H1 (cell line): ENCODE measurements at regions not wholly inside any gene's neighbourhood (a gene's known extent, or its start where the extent isn't known, plus 50 kb on each side); places are given as distances from the start of the nearest gene placed in this dataset.

Source experiments
- CTCF ChIA-PET: fragments of 300-600 bp; sonication (Branson Sonifier 250); formaldehyde crosslinking; loops from one replicate; lab custom pipeline; 2021; ENCODE audit not compliant: partially characterized antibody; lab: Charles Lee
- POLR2A ChIA-PET: fragments of 300-600 bp; sonication (Branson Sonifier 250); formaldehyde crosslinking; loops from one replicate; lab custom pipeline; 2021; ENCODE audit warnings: inconsistent platforms; ENCODE audit not compliant: partially characterized antibody; lab: Charles Lee
- DNase-seq, 2 experiments: peaks; one replicate each; pipeline versions ENCODE4 v3.0.0 to v3.0.0-alpha.2; 2010 to 2022; ENCODE audit warnings: low spot score in 2 of 2, low read depth in 1 of 2, mixed read lengths in 1 of 2
- FAIRE-seq: peaks from 2 replicates; lab custom pipeline; 2011; peaks lifted over from hg19 to GRCh38; lab: Jason Lieb, UNC
- H2AFZ ChIP-seq: 2 replicates; pipeline ENCODE4 v1.8.1; 2012; ENCODE audit warnings: low read length, inconsistent platforms
- H2AK5ac ChIP-seq: 2 replicates; pipeline ENCODE4 v1.6.1; 2013; ENCODE audit warnings: low read depth, low read length
- H2BK120ac ChIP-seq: replicated peaks from 2 replicates; pipeline ENCODE3; 2013; ENCODE audit warnings: low read depth, low read length, inconsistent platforms
- H2BK12ac ChIP-seq: 2 replicates; pipeline ENCODE4 v1.6.1; 2013; ENCODE audit warnings: low read depth, low read length
- H2BK15ac ChIP-seq: 2 replicates; pipeline ENCODE4 v1.6.1; 2013; ENCODE audit warnings: low read length
- H2BK20ac ChIP-seq: 2 replicates; pipeline ENCODE4 v1.6.1; 2013; ENCODE audit warnings: low read length
- H2BK5ac ChIP-seq: 2 replicates; pipeline ENCODE4 v1.6.1; 2013; ENCODE audit warnings: low read depth, low read length
- H3K14ac ChIP-seq: 2 replicates; pipeline ENCODE4 v1.6.1; 2013; ENCODE audit warnings: inconsistent platforms; ENCODE audit not compliant: insufficient read length
- H3K18ac ChIP-seq: 2 replicates; pipeline ENCODE4 v1.6.1; 2013; ENCODE audit warnings: low read length; ENCODE audit errors: extremely low read depth
- H3K23ac ChIP-seq: 2 replicates; pipeline ENCODE4 v1.6.1; 2013; ENCODE audit warnings: inconsistent platforms; ENCODE audit not compliant: insufficient read length
- H3K23me2 ChIP-seq: 2 replicates; pipeline ENCODE4 v1.6.1; 2013; ENCODE audit warnings: low read depth, low read length
- H3K27ac ChIP-seq: 2 replicates; pipeline ENCODE4 v1.6.1; 2011; ENCODE audit warnings: low read depth, low read length, inconsistent platforms
- H3K27me3 ChIP-seq, 4 experiments: replicated peaks in 1 of 4; 1 replicate in 1 of 4; 2 replicates in 3 of 4; pipeline versions ENCODE4 v1.6.1 to v1.8.1; 2011 to 2013; ENCODE audit warnings: low read length in 3 of 4, mild to moderate bottlenecking in 3 of 4, inconsistent platforms in 2 of 4, mixed read lengths in 2 of 4, moderate library complexity in 1 of 4; ENCODE audit not compliant: control insufficient read depth in 3 of 4, insufficient read depth in 3 of 4; ENCODE audit errors: extremely low read depth in 1 of 4
- H3K36me3 ChIP-seq, 4 experiments: 2 replicates each; pipeline versions ENCODE4 v1.6.1 to v1.8.1; 2011 to 2013; ENCODE audit warnings: mild to moderate bottlenecking in 4 of 4, low read length in 3 of 4, moderate library complexity in 2 of 4, control low read depth in 1 of 4, inconsistent platforms in 1 of 4; ENCODE audit not compliant: insufficient read depth in 4 of 4, control insufficient read depth in 2 of 4
- H3K4ac ChIP-seq: replicated peaks from 2 replicates; pipeline ENCODE3; 2013; ENCODE audit warnings: low read length, low read depth, mixed read lengths, inconsistent platforms; ENCODE audit not compliant: insufficient read length
- H3K4me1 ChIP-seq, 4 experiments: replicated peaks in 1 of 4; 1 replicate in 1 of 4; 2 replicates in 3 of 4; pipeline versions ENCODE4 v1.6.1 to v1.8.1; 2011 to 2013; ENCODE audit warnings: low read length in 3 of 4, inconsistent platforms in 2 of 4, mixed read lengths in 1 of 4; ENCODE audit not compliant: insufficient read depth in 4 of 4, control insufficient read depth in 3 of 4
- H3K4me2 ChIP-seq, 2 experiments: 2 replicates each; pipeline versions ENCODE4 v1.6.1 to v1.8.1; 2011 to 2013; ENCODE audit warnings: low read depth in 2 of 2, low read length in 2 of 2, control low read depth in 1 of 2, inconsistent platforms in 1 of 2, mild to moderate bottlenecking in 1 of 2; ENCODE audit not compliant: insufficient read depth in 1 of 2
- H3K4me3 ChIP-seq, 4 experiments: fragments of 200-600, 300-600 bp in 1 of 4; sonication (generic), shearing (Covaris generic), sonication (Bioruptor Twin) in 1 of 4; 2 replicates each; pipeline versions ENCODE4 v1.5.1 to v1.8.1; 2011 to 2016; ENCODE audit warnings: low read length in 4 of 4, low read depth in 3 of 4, control low read depth in 2 of 4, inconsistent platforms in 2 of 4, mild to moderate bottlenecking in 2 of 4, mixed read lengths in 1 of 4, moderate library complexity in 1 of 4; ENCODE audit not compliant: insufficient read depth in 2 of 4; ENCODE audit errors: extremely low read depth in 1 of 4
- H3K56ac ChIP-seq: replicated peaks from 2 replicates; pipeline ENCODE3; 2013; ENCODE audit warnings: low read depth, mild to moderate bottlenecking, mixed read lengths, low read length, inconsistent platforms; ENCODE audit not compliant: insufficient read length
- H3K79me1 ChIP-seq: 2 replicates; pipeline ENCODE4 v1.6.1; 2013; ENCODE audit warnings: low read depth, low read length, control low read depth
- H3K79me2 ChIP-seq, 2 experiments: 2 replicates each; pipeline versions ENCODE4 v1.6.1 to v1.8.1; 2012 to 2013; ENCODE audit warnings: low read length in 2 of 2, mild to moderate bottlenecking in 2 of 2, inconsistent platforms in 1 of 2; ENCODE audit not compliant: insufficient read depth in 2 of 2, control insufficient read depth in 1 of 2
- H3K9ac ChIP-seq, 4 experiments: replicated peaks in 1 of 4; 1 replicate in 1 of 4; 2 replicates in 3 of 4; pipeline versions ENCODE4 v1.6.1 to v1.8.1; 2011 to 2013; ENCODE audit warnings: low read depth in 3 of 4, low read length in 3 of 4, control low read depth in 2 of 4, mild to moderate bottlenecking in 2 of 4, moderate library complexity in 2 of 4, inconsistent platforms in 1 of 4; ENCODE audit errors: extremely low read depth in 1 of 4
- H3K9me3 ChIP-seq, 2 experiments: 2 replicates each; pipeline versions ENCODE4 v1.6.1 to v1.8.1; 2012 to 2013; ENCODE audit warnings: mild to moderate bottlenecking in 2 of 2, moderate library complexity in 2 of 2, control low read depth in 1 of 2, inconsistent platforms in 1 of 2, low read depth in 1 of 2, low read length in 1 of 2, mixed read lengths in 1 of 2; ENCODE audit not compliant: insufficient read depth in 2 of 2
- H4K20me1 ChIP-seq, 2 experiments: replicated peaks in 1 of 2; 2 replicates each; pipeline versions ENCODE3 to v1.8.1; 2011 to 2013; ENCODE audit warnings: inconsistent platforms in 2 of 2, low read length in 2 of 2, mild to moderate bottlenecking in 1 of 2; ENCODE audit not compliant: insufficient read depth in 2 of 2, control insufficient read depth in 1 of 2
- H4K5ac ChIP-seq: 2 replicates; pipeline ENCODE4 v1.6.1; 2013; ENCODE audit warnings: low read length, low read depth, mixed read lengths, inconsistent platforms; ENCODE audit not compliant: insufficient read length
- H4K8ac ChIP-seq: 2 replicates; pipeline ENCODE4 v1.8.0; 2013; ENCODE audit warnings: mild to moderate bottlenecking, moderate library complexity, low read length, inconsistent platforms; ENCODE audit not compliant: insufficient read depth; ENCODE audit errors: extremely low read depth
- H4K91ac ChIP-seq: replicated peaks from 2 replicates; pipeline ENCODE3; 2013; ENCODE audit warnings: low read length, mixed read lengths, inconsistent platforms; ENCODE audit not compliant: insufficient read length
- ASH2L ChIP-seq: fragments of 200-600, 300-600 bp; sonication (generic); IDR thresholded peaks from one replicate; pipeline ENCODE4 v1.7.1; 2017; ENCODE audit warnings: low read length
- CBX8 ChIP-seq: fragments of 300-800, 300-1000 bp; sonication (generic); IDR thresholded peaks from 2 replicates; pipeline ENCODE4 v1.7.1; 2016; ENCODE audit warnings: low read depth, low read length, borderline replicate concordance
- CHD1 ChIP-seq: IDR thresholded peaks from 2 replicates; pipeline ENCODE4 v1.6.1; 2012; ENCODE audit warnings: low read depth, low read length, improper control_type of control experiment
- KDM4A ChIP-seq: IDR thresholded peaks from one replicate; pipeline ENCODE4 v1.7.1; 2012; ENCODE audit warnings: low read depth, mild to moderate bottlenecking, moderate library complexity, low read length, inconsistent platforms; ENCODE audit not compliant: severe bottlenecking
- NANOG ChIP-seq: IDR thresholded peaks from 2 replicates; pipeline ENCODE4 v1.6.1; 2011; ENCODE audit warnings: low read length, low read depth, mild to moderate bottlenecking, inconsistent platforms; ENCODE audit not compliant: insufficient read depth, poor library complexity, severe bottlenecking
- RNF2 ChIP-seq: fragments of 200-900, 300-1000 bp; sonication (generic); IDR thresholded peaks from 2 replicates; pipeline ENCODE4 v1.7.1; 2016; ENCODE audit warnings: borderline replicate concordance, low read depth, mild to moderate bottlenecking, antibody characterized with exemption, low read length; ENCODE audit not compliant: poor library complexity, severe bottlenecking; ENCODE audit errors: missing control alignments
- SP2 ChIP-seq: IDR thresholded peaks from 2 replicates; pipeline ENCODE4 v1.6.1; 2012; ENCODE audit warnings: mild to moderate bottlenecking, low read length, inconsistent platforms
- TBP ChIP-seq: IDR thresholded peaks from 2 replicates; pipeline ENCODE4 v1.6.1; 2011; ENCODE audit warnings: low read depth, low read length, improper control_type of control experiment
- TEAD4 ChIP-seq: IDR thresholded peaks from 2 replicates; pipeline ENCODE4 v1.6.1; 2012; ENCODE audit warnings: low read depth, low read length, inconsistent platforms, mixed read lengths
- YY1 ChIP-seq: IDR thresholded peaks from 2 replicates; pipeline ENCODE4 v1.6.1; 2011; ENCODE audit warnings: low read depth, mild to moderate bottlenecking, low read length
- WGBS, 2 experiments: shearing (Covaris generic) in 1 of 2; methylation state at CpG; one replicate each; pipeline versions ENCODE4 v1.1.6 to v1.1.7; 2013 to 2015; ENCODE audit warnings: low lambda C conversion rate in 2 of 2, mixed read lengths in 2 of 2, inconsistent platforms in 1 of 2, low coverage in 1 of 2, missing lambda C conversion rate in 1 of 2; ENCODE audit not compliant: insufficient replicate concordance in 2 of 2, insufficient coverage in 1 of 2, insufficient read length in 1 of 2; ENCODE audit errors: extremely low coverage in 1 of 2, missing lambda C conversion rate in 1 of 2; 5-methylcytosine and 5-hydroxymethylcytosine counted together
- TF ChIP-seq, protein P1 (sequence below), 3 experiments: IDR thresholded peaks; 1 replicate in 2 of 3; 2 replicates in 1 of 3; pipeline versions ENCODE4 v1.5.1 to v1.6.1; 2011; ENCODE audit warnings: low read length in 3 of 3, mild to moderate bottlenecking in 3 of 3, inconsistent platforms in 2 of 3, low read depth in 1 of 3, moderate library complexity in 1 of 3; ENCODE audit not compliant: insufficient read depth in 1 of 3; ENCODE audit errors: control extremely low read depth in 1 of 3

DNA sequence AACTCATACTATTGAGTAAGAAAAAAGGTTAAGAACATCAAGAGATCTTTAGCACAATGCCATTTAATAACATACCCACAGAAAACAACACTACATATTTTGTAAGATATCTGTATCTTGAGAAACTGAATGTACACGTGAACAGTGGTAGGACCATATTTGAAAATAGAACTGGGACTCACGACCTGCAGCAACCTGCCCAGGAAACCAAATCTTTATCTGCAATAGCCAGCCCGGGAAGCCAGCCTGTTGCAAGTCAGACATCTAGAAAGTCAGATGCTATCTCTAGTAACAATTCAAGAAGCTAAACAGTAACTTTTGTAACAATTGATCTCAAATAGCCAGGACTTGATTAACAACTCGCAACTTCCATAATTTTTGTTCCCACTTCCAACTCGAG is 52.6 kb upstream of the SOD3 start:
- no peak overlapping the region for H4K8ac ChIP-seq
- H3K4me3 ChIP-seq = no peak overlapping the region
- no peak overlapping the region for H3K4ac ChIP-seq
- peaks cover 7 to 9% of the 10 kb centered on the region in 2 experiments; a peak in 3 of 4 replicates for H3K9me3 ChIP-seq
- H3K79me2 ChIP-seq = no peaks in the 10 kb centered on the region
- no peak overlapping the region for H4K91ac ChIP-seq
- no peaks in the 10 kb centered on the region for H3K23me2 ChIP-seq
- no peaks in the 10 kb centered on the region for H4K20me1 ChIP-seq
- H3K27ac ChIP-seq = no peak overlapping the region
- H2BK120ac ChIP-seq = no peak overlapping the region
- H3K9ac ChIP-seq = no peak overlapping the region
- H2BK12ac ChIP-seq = no peak overlapping the region
- FAIRE-seq = no peak
- CTCF ChIA-PET = interaction anchor here (1.0 to 2.7 kb wide), 9 partner anchors 8 to 303 kb away, joined by 3 to 11 read pairs (median 5); no protein-coding TSS in a partner anchor
- TF ChIP-seq KDM4A (no peak), RNF2 (no peak), TEAD4 (no peak), CBX8 (no peak), SP2 (no peak), NANOG (no peak), TBP (no peak), YY1 (no peak), CHD1 (no peak), ASH2L (no peak)
- TF ChIP-seq, protein P1, sequence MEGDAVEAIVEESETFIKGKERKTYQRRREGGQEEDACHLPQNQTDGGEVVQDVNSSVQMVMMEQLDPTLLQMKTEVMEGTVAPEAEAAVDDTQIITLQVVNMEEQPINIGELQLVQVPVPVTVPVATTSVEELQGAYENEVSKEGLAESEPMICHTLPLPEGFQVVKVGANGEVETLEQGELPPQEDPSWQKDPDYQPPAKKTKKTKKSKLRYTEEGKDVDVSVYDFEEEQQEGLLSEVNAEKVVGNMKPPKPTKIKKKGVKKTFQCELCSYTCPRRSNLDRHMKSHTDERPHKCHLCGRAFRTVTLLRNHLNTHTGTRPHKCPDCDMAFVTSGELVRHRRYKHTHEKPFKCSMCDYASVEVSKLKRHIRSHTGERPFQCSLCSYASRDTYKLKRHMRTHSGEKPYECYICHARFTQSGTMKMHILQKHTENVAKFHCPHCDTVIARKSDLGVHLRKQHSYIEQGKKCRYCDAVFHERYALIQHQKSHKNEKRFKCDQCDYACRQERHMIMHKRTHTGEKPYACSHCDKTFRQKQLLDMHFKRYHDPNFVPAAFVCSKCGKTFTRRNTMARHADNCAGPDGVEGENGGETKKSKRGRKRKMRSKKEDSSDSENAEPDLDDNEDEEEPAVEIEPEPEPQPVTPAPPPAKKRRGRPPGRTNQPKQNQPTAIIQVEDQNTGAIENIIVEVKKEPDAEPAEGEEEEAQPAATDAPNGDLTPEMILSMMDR (IDR thresholded peaks at IDR 0.05; ENCODE audit: control extremely low read depth in 1 of 3, insufficient read depth in 1 of 3, low read depth in 1 of 3, low read length in 3 of 3) = no peak
- H3K23ac ChIP-seq = no peak overlapping the region
- DNase-seq = no peak
- no peaks in the 10 kb centered on the region for H3K79me1 ChIP-seq
- no peaks in the 10 kb centered on the region for H3K36me3 ChIP-seq
- H3K56ac ChIP-seq = no peak overlapping the region
- H4K5ac ChIP-seq = no peak overlapping the region
- H2BK20ac ChIP-seq = no peak overlapping the region
- no peaks in the 10 kb centered on the region for H3K27me3 ChIP-seq
- 93% methylated on average over 5 of the region's 5 CpGs; no CpG with 5 or more reads in 1 of the 2 experiments for WGBS, 2 experiments
- H2BK15ac ChIP-seq = no peak overlapping the region
- H2BK5ac ChIP-seq = no peak overlapping the region
- no peak overlapping the region for H3K14ac ChIP-seq
- POLR2A ChIA-PET = interaction anchor here (0.8 kb wide), 1 partner anchor 229 kb away, joined by 3 read pairs; no protein-coding TSS in a partner anchor
- no peak overlapping the region for H2AFZ ChIP-seq
- H3K4me1 ChIP-seq = peaks cover 0 to 4% (median 0%) of the 10 kb centered on the region in 4 experiments; a peak in 2 of 7 replicates
- no peak overlapping the region for H3K4me2 ChIP-seq
- H3K18ac ChIP-seq = no peak overlapping the region
- H2AK5ac ChIP-seq = no peak overlapping the region
